ENCODE measurements at regions not wholly inside any gene's neighbourhood (a gene's known extent, or its start where the extent isn't known, plus 50 kb on each side); places are given as distances from the start of the nearest gene placed in this dataset.
A peak's percentile ranks its signal among the peaks of the same experiment; 100 is the strongest.
"Not testable (repeated sequence)": the region's sequence is repeated elsewhere in the genome, so short reads cannot be mapped to it uniquely, and the experiment has no call there.

DNA sequence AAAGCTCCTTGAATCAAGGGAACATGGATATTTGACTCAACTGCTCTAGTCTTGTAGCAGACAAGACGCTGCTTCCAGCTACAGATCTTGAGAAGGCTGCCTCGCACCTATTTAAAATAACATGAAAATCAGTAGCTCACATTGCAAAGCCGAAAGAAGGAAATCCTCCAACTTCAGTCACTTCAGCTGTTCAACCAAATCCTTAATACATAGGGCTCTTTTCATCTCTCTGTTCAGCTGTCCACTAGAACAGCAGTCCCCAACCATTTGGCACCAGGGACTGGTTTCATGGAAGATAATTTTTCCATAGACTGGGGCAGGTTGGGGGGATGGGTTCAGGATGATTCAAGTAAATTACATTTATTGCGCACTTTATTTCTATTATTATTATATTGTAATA is 1116.0 kb upstream of the TMEM132C start:
- no peak for DNase-seq (ENCODE audit: low spot score)
- TF ChIP-seq, protein P1, sequence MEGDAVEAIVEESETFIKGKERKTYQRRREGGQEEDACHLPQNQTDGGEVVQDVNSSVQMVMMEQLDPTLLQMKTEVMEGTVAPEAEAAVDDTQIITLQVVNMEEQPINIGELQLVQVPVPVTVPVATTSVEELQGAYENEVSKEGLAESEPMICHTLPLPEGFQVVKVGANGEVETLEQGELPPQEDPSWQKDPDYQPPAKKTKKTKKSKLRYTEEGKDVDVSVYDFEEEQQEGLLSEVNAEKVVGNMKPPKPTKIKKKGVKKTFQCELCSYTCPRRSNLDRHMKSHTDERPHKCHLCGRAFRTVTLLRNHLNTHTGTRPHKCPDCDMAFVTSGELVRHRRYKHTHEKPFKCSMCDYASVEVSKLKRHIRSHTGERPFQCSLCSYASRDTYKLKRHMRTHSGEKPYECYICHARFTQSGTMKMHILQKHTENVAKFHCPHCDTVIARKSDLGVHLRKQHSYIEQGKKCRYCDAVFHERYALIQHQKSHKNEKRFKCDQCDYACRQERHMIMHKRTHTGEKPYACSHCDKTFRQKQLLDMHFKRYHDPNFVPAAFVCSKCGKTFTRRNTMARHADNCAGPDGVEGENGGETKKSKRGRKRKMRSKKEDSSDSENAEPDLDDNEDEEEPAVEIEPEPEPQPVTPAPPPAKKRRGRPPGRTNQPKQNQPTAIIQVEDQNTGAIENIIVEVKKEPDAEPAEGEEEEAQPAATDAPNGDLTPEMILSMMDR (IDR thresholded peaks at IDR 0.05; ENCODE audit: extremely low read depth, insufficient read depth, missing control alignments) = no peak
- in situ Hi-C loops (cut with MboI; ENCODE audit: low pct_unique_long_range_greater_than_20kb, low sequenced_read_pairs, unreplicated experiment) = no loop called here

DNA sequence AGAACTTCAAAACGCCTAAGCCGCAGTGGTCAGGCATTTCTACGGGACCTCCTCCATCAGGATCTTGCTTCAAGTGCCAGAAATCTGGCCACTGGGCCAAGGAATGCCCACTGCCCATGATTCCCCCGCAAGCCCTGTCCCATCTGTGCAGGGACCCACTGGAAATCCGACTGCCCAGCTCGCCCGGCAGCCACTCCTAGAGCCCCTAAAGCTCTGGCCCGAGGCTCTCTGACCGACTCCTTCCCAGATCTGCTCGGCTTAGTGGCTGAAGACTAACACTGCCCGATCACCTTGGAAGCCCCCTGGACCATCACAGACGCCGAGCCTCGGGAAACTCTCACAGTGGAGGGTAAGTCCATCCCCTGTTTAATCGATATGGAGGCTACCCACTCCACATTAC is 1113.0 kb upstream of the TMEM132C start:
- in situ Hi-C loops (cut with MboI; ENCODE audit: low pct_unique_long_range_greater_than_20kb, low sequenced_read_pairs, unreplicated experiment) = no loop called here
- TF ChIP-seq, protein P1 (IDR thresholded peaks at IDR 0.05; ENCODE audit: extremely low read depth, insufficient read depth, missing control alignments) = no peak
- no peak for DNase-seq (ENCODE audit: low spot score)

DNA sequence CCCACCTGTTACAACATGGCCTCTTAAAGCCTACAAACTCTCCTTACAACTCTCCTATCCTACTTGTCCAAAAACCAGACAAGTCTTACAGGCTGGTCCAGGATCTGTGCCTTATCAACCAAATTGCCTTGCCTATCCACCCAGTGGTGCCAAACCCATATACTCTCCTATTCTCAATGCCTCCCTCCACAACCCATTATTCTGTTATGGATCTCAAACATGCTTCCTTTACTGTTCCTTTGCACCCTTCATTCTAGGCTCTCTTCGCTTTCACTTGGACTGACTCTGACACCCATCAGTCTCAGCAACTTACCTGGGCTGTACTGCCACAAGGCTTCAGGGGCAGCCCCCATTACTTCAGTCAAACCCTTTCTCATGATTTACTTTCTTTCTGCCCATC is 1112.1 kb upstream of the TMEM132C start:
- in situ Hi-C loops (cut with MboI; ENCODE audit: low pct_unique_long_range_greater_than_20kb, low sequenced_read_pairs, unreplicated experiment); DNase-seq (ENCODE audit: low spot score): not testable (repeated sequence)

DNA sequence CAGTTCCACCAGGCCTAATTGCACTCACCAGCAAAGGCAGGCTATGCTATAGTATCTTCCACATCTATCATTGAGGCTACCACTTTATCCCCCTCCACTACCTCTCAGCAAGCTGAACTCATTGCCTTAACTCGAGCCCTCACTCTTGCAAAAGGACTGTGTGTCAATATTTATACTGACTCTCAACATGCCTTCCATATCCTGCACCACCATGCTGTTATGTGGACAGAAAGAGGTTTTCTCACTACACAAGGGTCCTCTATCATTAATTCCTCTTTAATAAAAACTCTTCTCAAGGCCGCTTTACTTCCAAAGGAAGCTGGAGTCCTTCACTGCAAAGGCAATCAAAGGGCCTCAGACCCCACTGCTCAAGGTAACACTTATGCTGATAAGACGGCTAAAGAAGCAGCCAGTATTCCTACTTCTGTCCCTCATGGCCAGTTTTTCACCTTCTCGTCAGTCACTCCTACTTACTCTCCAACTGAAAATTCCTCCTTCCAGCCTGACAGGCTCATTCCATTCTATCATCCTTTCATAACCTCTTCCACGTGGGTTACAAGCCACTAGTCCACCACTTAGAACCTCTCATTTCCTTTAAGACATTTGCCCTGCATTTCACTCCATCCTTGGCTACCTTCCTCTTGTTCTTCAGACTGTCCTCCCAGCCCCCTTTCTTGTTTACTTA is 1110.9 kb upstream of the TMEM132C start:
- in situ Hi-C loops (cut with MboI; ENCODE audit: low pct_unique_long_range_greater_than_20kb, low sequenced_read_pairs, unreplicated experiment); DNase-seq (ENCODE audit: low spot score): not testable (repeated sequence)

DNA sequence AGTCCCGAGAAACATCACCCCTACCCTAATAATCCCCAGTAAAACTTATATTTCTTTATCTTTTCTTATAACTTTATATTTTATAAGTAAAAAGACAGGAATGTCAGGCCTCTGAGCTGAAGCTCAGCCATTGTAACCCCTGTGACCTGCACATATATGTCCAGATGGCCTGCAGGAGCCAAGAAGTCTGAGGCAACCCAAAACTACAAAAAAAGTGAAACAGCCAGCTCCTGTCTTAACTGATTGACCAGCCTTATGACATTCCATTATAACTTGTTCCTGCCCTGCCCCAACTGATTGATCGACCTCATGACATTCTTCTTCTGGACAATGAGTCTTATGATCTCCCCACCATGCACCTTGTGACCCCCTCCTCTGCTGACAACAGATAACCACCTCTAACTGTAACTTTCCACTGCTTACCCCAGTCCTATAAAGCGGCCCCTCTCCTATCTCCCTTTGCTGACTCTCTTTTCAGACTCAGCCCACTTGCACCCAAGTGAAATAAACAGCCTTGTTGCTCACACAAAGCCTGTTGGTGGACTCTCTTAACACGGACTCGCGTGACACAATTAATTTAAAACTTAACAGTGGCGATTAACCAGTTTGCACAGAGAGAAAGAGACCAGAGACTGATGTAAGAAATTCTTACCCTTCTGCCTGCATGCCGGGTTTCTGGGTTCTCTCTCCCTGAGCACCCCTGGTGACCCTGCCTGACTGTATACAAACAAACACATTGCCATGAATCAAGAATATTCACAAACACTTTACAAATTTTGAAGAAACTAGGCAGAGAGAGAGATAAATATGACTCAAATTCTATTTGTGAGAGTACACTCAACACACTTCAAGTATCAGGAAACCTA is 1109.2 kb upstream of the TMEM132C start:
- in situ Hi-C loops (cut with MboI; ENCODE audit: low pct_unique_long_range_greater_than_20kb, low sequenced_read_pairs, unreplicated experiment); DNase-seq (ENCODE audit: low spot score): not testable (repeated sequence)

DNA sequence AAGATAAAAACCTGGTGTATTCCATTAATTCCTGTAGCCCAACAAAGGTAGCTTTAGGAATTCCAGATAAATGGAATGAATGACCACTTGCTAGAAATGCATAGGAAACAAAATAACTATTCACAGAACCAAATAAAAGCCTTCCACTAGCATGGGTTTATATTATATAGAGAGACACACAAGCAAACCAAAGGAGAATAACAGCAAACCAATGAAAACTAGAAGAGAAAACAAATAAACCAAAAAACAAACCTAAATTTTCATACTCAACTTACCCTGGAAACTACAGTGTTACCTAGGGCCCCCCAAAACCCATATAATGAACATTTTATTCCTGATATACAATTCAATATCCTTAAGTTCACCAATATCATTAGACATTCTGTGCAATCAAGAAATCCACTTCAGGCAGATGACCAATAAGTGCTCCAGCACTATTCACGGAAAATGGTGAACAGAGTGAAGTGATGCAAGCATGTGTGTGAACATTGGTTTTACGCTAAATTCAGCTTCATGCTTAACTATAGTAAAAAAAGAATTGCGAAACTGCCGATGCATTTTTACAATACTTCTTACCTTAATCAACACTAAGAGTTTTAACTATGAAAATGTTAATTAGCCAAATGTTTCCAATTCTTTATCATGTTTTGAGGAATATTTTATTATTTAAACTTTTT is 1108.4 kb upstream of the TMEM132C start:
- in situ Hi-C loops (cut with MboI; ENCODE audit: low pct_unique_long_range_greater_than_20kb, low sequenced_read_pairs, unreplicated experiment) = no loop called here

DNA sequence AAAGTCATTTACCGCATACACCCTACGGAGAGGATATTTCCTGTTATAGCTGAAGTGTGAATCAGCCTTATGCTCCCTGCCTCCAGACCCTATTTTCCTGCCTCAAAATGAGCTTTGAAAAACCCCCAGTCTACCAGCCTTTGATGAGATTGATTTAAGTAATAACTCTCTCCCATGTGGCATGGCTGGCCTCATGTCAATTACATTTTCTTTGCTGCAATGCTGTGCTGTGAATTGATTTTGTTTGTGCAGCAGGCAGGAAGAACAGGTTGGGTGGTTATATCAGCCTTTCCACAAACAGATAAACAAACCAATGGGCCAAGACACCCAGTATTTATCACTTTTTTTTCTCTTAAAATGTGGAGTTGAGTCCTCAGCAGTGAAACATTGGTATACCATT is 1105.5 kb upstream of the TMEM132C start:
- no peak for DNase-seq (ENCODE audit: low spot score)
- in situ Hi-C loops (cut with MboI; ENCODE audit: low pct_unique_long_range_greater_than_20kb, low sequenced_read_pairs, unreplicated experiment) = no loop called here
- TF ChIP-seq, protein P1 (IDR thresholded peaks at IDR 0.05; ENCODE audit: extremely low read depth, insufficient read depth, missing control alignments) = no peak

More for the DNA sequence above, 1108.4 kb upstream of the TMEM132C start:
- TF ChIP-seq, protein P1 (IDR thresholded peaks at IDR 0.05; ENCODE audit: extremely low read depth, insufficient read depth, missing control alignments) = no peak
- no peak for DNase-seq (ENCODE audit: low spot score)

DNA sequence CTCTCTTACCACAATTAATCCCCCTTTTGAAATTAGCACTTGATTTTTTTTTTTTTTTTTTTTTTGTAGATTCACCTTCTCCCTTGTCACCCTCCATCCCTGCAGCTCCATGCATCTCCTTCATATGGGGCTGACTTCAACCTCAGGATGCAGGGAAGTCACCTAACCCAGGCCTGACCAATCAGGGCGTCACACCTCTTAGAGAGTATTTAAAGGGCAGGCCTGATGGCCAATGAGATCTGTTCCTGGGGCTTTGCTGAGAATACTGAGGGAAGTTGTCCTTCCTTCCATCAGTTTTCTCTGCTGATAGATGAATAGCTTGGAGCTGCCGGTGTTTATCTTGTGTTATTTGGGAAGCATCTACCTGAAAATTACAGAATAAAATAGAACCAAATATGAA is 1104.7 kb upstream of the TMEM132C start:
- TF ChIP-seq, protein P1 (IDR thresholded peaks at IDR 0.05; ENCODE audit: extremely low read depth, insufficient read depth, missing control alignments) = no peak
- in situ Hi-C loops (cut with MboI; ENCODE audit: low pct_unique_long_range_greater_than_20kb, low sequenced_read_pairs, unreplicated experiment) = no loop called here
- peak; percentile 1 for DNase-seq (ENCODE audit: low spot score)

All from GM13977 (cell line).